HL-60/S4 treated with phorbol 12-myristate 13-acetate at 8.2 ng/mL for 4 days and 3 days (cell line): ENCODE measurements at regions not wholly inside any gene's neighbourhood (a gene's known extent, or its start where the extent isn't known, plus 50 kb on each side); places are given as distances from the start of the nearest gene placed in this dataset.

Experiments
- in situ Hi-C: fragments of 300-500 bp; cut with MboI; formaldehyde crosslinking; loops from 2 replicates; pipeline ENCODE4 v1.15.0; 2022; ENCODE audit warnings: low sequenced_read_pairs

DNA sequence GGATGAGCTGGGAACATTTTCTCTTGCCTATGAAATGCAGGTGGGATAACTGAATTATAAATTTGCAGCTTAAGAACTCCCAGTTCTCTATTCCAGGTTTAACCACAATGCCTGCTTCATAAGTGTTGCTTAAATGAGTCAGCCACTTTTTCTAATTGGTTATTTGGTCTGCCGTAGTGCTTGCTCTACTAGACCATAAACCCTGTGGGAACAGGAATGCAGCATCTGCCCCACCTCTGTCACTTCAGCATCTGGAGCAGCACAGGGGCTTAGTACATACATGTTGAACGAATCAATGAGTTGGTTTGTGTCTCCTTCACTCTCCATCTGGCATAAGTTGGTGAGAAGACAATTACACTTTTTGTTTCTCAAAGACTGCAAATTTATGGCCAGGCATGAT, 95.2 kb upstream of the PTER start:
- in situ Hi-C loops = no loop called here

DNA sequence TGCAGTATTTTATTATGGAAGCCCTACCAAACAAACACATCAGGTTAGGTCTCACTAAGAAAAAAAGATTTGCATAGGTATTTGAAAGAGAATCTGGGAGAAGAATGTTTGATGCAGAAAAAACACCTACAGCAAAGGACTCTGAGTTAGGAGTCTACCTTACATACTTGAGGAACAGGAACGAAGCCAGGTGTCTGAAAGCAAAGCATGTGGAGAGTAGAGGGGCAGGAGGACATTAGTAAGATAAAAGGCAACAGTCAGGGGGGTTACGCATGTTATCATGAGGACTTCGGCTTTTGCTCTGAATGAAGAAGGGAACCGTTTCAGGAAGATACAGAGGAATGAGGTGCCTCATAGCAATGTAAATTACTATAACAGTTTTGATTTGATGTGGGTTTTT, 87.9 kb upstream of the PTER start:
- in situ Hi-C loops = no loop called here

DNA sequence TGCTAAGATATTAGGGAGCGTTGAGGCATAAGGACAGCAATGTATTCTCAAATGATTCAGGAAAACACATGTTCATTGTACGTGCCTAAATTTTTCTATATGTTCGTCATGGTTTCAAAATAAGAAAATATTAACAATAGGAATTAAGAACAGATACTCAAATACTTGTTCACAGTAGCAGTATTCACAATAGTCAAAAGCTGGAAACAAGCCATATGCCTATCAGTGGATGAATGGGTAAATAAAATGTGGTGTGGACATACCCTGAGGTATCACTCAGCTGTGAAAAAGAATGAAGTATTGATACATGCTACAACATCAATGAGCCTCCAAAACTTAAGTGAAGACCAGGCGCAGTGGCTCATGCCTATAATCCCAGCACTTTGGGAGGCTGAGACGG, 84.7 kb upstream of the PTER start:
- in situ Hi-C loops = no loop called here

DNA sequence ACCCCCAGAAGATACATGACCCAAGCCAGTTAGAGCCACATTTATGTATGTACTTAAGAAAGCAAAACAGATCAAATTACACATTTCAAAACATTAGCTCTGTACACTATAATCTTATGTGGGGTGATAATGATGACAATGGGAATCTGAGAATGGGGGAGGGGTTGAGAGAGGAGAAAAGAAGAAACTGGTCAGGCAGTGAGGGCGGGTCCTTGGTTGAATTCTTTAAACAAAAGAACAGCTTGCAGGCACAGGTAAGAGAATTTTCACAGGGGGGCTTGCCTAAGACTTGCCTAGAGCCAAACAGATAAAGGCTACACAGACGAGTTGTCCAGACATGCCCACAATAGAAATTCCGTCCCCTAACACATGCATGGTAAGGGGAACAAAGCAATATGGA, 76.8 kb upstream of the PTER start:
- in situ Hi-C loops = no loop called here

DNA sequence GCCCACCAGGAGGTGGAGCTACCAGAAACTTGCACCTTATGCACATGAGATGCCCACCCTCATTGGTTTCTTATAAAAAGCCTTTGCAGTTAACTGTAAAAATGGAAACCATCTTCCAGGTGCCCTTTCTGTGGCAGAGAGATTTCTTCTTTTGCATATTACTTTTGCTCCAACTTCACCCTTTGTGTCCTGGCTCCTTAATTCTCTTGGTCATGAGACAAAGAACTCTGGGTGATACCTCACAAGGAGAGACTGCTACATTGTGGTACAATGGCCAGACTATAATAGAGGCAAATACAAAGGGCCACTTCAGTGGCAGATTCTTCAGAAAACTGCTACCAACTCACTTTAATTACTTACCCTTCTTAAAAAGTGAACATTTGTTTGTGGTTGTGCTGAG, 76.4 kb upstream of the PTER start:
- in situ Hi-C loops = no loop called here

DNA sequence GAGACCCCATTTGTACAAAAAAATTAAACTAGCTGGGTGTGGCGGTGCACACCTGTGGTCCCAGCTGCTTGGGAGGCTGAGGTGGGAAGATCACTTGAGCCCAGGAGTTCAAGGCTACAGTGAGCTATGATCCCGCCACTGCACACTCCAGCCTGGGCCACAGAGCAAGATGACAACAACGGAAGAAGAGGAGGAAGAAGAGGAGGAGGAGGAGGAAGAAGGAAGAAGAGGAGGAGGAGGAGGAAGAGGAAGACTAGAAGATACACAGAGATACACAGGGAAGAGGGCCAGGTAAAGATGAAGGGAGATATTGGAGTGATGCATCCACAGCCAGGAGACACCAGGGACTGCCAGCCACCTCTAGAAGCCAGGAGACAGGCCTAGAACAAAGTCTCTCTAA, 75.7 kb upstream of the PTER start:
- in situ Hi-C loops = no loop called here

DNA sequence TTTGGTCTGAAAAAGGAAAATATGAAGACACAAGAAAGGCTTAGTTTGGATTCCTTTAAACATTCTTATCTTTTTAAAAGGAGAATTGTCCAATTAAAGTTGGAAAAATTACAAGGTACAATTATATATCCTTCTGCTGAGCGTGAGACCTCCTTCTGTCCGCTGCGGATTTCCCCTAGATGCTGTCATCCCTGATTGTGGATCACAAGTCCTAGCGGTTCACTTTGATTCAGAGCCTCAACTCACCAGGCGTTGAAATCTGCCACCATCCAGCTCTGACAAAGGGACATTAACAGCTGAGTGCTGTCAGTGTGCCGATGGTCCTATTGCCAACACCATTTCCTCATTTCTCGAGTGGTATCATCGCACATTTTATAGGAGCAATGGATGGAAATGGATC, 73.1 kb upstream of the PTER start:
- in situ Hi-C loops = no loop called here

DNA sequence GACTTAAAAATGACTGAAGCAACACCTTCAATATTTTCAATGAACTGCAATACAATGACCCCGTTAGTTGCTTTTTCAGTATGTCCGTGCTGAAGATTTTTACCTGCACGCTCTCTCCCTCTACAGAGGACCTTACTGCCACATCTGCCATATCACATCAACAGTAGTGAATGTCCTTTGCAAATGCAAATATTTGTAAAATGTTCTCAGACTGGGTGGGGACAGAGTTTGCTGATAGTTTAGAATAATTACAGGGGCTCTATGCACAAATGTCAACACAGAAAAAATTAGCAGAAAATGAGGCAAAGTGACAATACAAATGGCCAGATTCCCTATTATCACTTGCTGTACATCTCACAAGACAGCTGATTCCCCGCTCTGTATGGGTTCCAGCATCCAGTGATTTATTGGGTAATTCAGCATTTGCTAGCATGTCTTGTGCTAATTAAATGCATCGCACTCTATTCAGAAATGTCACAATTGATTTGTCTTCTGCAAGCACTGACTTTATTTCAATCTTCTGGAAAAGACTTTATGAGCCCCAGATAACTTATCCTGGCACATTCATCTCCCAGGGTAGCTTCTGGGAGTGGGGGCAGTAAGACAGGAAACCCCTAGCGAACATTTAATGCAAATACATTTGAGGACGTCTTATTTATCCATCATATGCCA, 69.1 kb upstream of the PTER start:
- in situ Hi-C loops = no loop called here

DNA sequence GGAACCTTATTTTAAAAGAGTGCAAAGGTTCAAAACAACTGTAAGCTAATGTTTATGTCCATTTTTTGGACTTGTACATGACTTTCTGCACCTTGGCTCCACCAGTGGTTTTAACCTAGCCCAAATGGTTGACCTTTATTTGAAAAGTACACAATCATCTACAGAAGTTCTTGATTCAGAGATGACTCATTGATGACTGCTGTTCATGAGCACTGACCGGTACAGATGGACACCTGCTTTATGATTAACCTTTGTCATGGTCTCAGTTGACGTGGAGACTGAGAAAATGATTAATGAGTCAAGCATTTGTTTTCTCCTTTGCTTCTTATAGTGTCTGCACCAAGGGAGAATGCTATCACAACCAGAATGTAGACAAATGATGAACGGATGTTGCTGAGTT, 55.7 kb upstream of the PTER start:
- in situ Hi-C loops = no loop called here

DNA sequence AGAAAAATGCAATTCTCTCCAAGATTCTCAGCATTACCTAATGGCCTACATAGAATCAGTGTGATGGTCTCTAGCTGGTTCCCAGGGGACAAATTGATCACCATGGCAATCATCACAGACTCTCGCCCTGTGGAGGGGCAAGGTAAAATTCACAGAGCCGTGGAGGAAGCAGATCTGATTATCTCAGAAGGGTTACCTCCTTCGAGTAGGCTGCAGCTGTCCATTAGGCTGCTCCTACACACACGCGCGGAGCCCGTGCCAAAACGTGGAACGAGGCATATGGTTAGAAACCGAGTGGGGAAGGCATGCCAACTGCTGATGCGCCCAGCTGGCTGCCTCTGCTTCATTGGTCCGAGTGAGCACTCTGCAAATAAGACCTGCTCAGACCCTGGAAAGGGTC, 52.8 kb upstream of the PTER start:
- in situ Hi-C loops = no loop called here

DNA sequence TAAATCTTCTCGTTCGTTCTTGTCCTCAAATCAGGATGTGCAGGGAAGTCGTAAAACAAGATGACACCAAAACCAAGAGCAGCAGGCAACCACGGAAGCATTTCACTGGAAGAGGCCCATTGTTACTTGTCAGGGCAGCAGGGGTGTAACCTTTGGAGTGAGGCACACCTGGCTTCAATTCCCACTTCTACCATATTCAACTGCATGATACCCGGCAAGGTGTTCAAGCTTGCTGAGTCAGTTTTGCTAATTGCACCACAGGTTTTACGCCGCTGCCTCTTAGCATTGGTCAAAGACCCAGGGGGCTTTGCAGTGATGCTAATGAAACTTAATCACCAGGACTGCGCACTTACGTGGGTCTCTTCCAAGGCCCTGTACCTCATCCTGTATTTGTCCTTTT, 50.0 kb upstream of the PTER start:
- in situ Hi-C loops = no loop called here
